GM12865 (cell line): ENCODE measurements at regions not wholly inside any gene's neighbourhood (a gene's known extent, or its start where the extent isn't known, plus 50 kb on each side); places are given as distances from the start of the nearest gene placed in this dataset.

Experiments
- DNase-seq: peaks from one replicate; pipeline ENCODE4 v3.0.0; 2010; ENCODE audit warnings: low read depth
- H3K4me3 ChIP-seq: 2 replicates; pipeline ENCODE4 v1.5.1; 2011; ENCODE audit warnings: mild to moderate bottlenecking, low read depth, low read length, control low read depth
- CTCF ChIP-seq: IDR thresholded peaks from 2 replicates; pipeline ENCODE4 v1.5.1; 2011; ENCODE audit warnings: low read length, control low read depth, low read depth, inconsistent platforms; ENCODE audit not compliant: insufficient read depth; ENCODE audit errors: missing control alignments

- no peak for DNase-seq
- no peak overlapping the region for H3K4me3 ChIP-seq
- no peak for TF ChIP-seq CTCF
These were observed 50.8 kb upstream of the OCM2 start for GRCh38 chr7:98040626-98041360.

- no peak for TF ChIP-seq CTCF
- no peak overlapping the region for H3K4me3 ChIP-seq
- no peak for DNase-seq
These were observed 56.8 kb upstream of the OCM2 start for GRCh38 chr7:98046816-98047215.

GRCh38 chr7:98049034-98049433 is 57.6 kb upstream of the LMTK2 start:
- H3K4me3 ChIP-seq, result no peak overlapping the region
- TF ChIP-seq CTCF, result no peak
- no peak for DNase-seq

- peak; percentile 43 for DNase-seq
- TF ChIP-seq CTCF, result no peak
- no peak overlapping the region for H3K4me3 ChIP-seq
These were observed 55.4 kb upstream of the LMTK2 start for GRCh38 chr7:98051118-98051744.

- H3K4me3 ChIP-seq, result no peak overlapping the region
- TF ChIP-seq CTCF, result no peak
- DNase-seq, result no peak
These were observed 52.1 kb upstream of the LMTK2 start for GRCh38 chr7:98054585-98054984.

- TF ChIP-seq CTCF, result no peak
- no peak for DNase-seq
- H3K4me3 ChIP-seq, result no peak overlapping the region
These were observed 50.1 kb upstream of the LMTK2 start for GRCh38 chr7:98056580-98056979.
